Activated CD8-positive, alpha-beta memory T cell treated with anti-CD3 and anti-CD28 coated beads for 36 hours (primary cell): ENCODE measurements at regions not wholly inside any gene's neighbourhood (a gene's known extent, or its start where the extent isn't known, plus 50 kb on each side); places are given as distances from the start of the nearest gene placed in this dataset.
"Not testable (repeated sequence)": the region's sequence is repeated elsewhere in the genome, so short reads cannot be mapped to it uniquely, and the experiment has no call there.

Experiments used
- CTCF ChIA-PET: fragments of 350-600 bp; sonication (Branson Sonifier 250); formaldehyde crosslinking; loops from one replicate; lab custom pipeline; 2021; ENCODE audit warnings: antibody characterized with exemption; lab: Charles Lee
- POLR2A ChIA-PET: fragments of 350-600 bp; sonication (Branson Sonifier 250); formaldehyde crosslinking; loops from one replicate; lab custom pipeline; 2021; ENCODE audit warnings: antibody characterized with exemption; lab: Charles Lee

GRCh38 chr21:27329255-27329851 lies 362.5 kb upstream of the ADAMTS5 start:
- ChIA-PET CTCF (no interaction called here), POLR2A (interaction anchor here (0.5 kb wide), 1 partner anchor 193 kb away, joined by 4 read pairs; no protein-coding TSS in a partner anchor)

GRCh38 chr21:27326301-27326700 lies 359.4 kb upstream of the ADAMTS5 start:
- POLR2A ChIA-PET, result no interaction called here
- CTCF ChIA-PET, result no interaction called here

GRCh38 chr21:27323331-27323730 lies 356.4 kb upstream of the ADAMTS5 start:
- ChIA-PET POLR2A (no interaction called here), CTCF (no interaction called here)

GRCh38 chr21:27321791-27322190 lies 354.9 kb upstream of the ADAMTS5 start:
- ChIA-PET POLR2A (no interaction called here), CTCF (no interaction called here)

- CTCF ChIA-PET, result no interaction called here
- POLR2A ChIA-PET, result no interaction called here
Observed at GRCh38 chr21:27320868-27321267, 354.0 kb upstream of the ADAMTS5 start.

- CTCF ChIA-PET, POLR2A ChIA-PET: not testable (repeated sequence)
Observed at GRCh38 chr21:27317601-27318000, 350.7 kb upstream of the ADAMTS5 start.

- POLR2A ChIA-PET, result no interaction called here
- CTCF ChIA-PET, result no interaction called here
Observed at GRCh38 chr21:27315373-27315772, 348.5 kb upstream of the ADAMTS5 start.

GRCh38 chr21:27314131-27314530 lies 347.2 kb upstream of the ADAMTS5 start:
- CTCF ChIA-PET, result no interaction called here
- POLR2A ChIA-PET, result no interaction called here

- CTCF ChIA-PET, result no interaction called here
- POLR2A ChIA-PET, result no interaction called here
Observed at GRCh38 chr21:27306791-27307775, 340.2 kb upstream of the ADAMTS5 start.

- POLR2A ChIA-PET, result no interaction called here
- CTCF ChIA-PET, result no interaction called here
Observed at GRCh38 chr21:27306206-27306605, 339.3 kb upstream of the ADAMTS5 start.

- ChIA-PET CTCF (no interaction called here), POLR2A (no interaction called here)
Observed at GRCh38 chr21:27301220-27301619, 334.3 kb upstream of the ADAMTS5 start.

GRCh38 chr21:27300770-27301169 lies 333.9 kb upstream of the ADAMTS5 start:
- ChIA-PET CTCF (no interaction called here), POLR2A (no interaction called here)

- POLR2A ChIA-PET, result no interaction called here
- CTCF ChIA-PET, result no interaction called here
Observed at GRCh38 chr21:27298465-27298864, 331.6 kb upstream of the ADAMTS5 start.

GRCh38 chr21:27293239-27293638 lies 326.4 kb upstream of the ADAMTS5 start:
- CTCF ChIA-PET, result no interaction called here
- POLR2A ChIA-PET, result no interaction called here

GRCh38 chr21:27292783-27293182 lies 325.9 kb upstream of the ADAMTS5 start:
- CTCF ChIA-PET, result no interaction called here
- POLR2A ChIA-PET, result no interaction called here

GRCh38 chr21:27292229-27292628 lies 325.3 kb upstream of the ADAMTS5 start:
- CTCF ChIA-PET, result no interaction called here
- POLR2A ChIA-PET, result no interaction called here

- POLR2A ChIA-PET, result no interaction called here
- CTCF ChIA-PET, result no interaction called here
Observed at GRCh38 chr21:27291006-27291405, 324.1 kb upstream of the ADAMTS5 start.

GRCh38 chr21:27290028-27290427 lies 323.1 kb upstream of the ADAMTS5 start:
- CTCF ChIA-PET, result no interaction called here
- POLR2A ChIA-PET, result no interaction called here

GRCh38 chr21:27286760-27287159 lies 319.9 kb upstream of the ADAMTS5 start:
- POLR2A ChIA-PET, result no interaction called here
- CTCF ChIA-PET, result no interaction called here

GRCh38 chr21:27277110-27277509 lies 310.2 kb upstream of the ADAMTS5 start:
- ChIA-PET CTCF (interaction anchor here (0.7 kb wide), 1 partner anchor 23 kb away, joined by 3 read pairs; no protein-coding TSS in a partner anchor), POLR2A (no interaction called here)
